D721Med (cell line): ENCODE measurements at regions not wholly inside any gene's neighbourhood (a gene's known extent, or its start where the extent isn't known, plus 50 kb on each side); places are given as distances from the start of the nearest gene placed in this dataset.

Source experiments
- DNase-seq: peaks from one replicate; pipeline ENCODE4 v3.0.0; 2011; ENCODE audit warnings: low spot score; ENCODE audit not compliant: insufficient read length
- FAIRE-seq: peaks from 2 replicates; lab custom pipeline; 2011; peaks lifted over from hg19 to GRCh38; lab: Jason Lieb, UNC
- CTCF ChIP-seq: IDR thresholded peaks from 2 replicates; pipeline ENCODE4 v1.5.1; 2012; ENCODE audit warnings: mild to moderate bottlenecking, control low read depth; ENCODE audit not compliant: insufficient read depth; ENCODE audit errors: missing control alignments

GRCh38 chr3:182544542-182544941, 248.8 kb upstream of the ATP11B start:
- no peak for FAIRE-seq
- no peak for DNase-seq
- TF ChIP-seq CTCF, result no peak

- DNase-seq (no peak), FAIRE-seq (no peak)
Observed at GRCh38 chr3:182562274-182562673, 231.0 kb upstream of the ATP11B start.

GRCh38 chr3:182565916-182566796, 227.1 kb upstream of the ATP11B start:
- DNase-seq (no peak), FAIRE-seq (no peak)
- no peak for TF ChIP-seq CTCF

More at GRCh38 chr3:182562274-182562673, 231.0 kb upstream of the ATP11B start:
- no peak for TF ChIP-seq CTCF

GRCh38 chr3:182567700-182568099, 225.6 kb upstream of the ATP11B start:
- no peak for DNase-seq
- no peak for TF ChIP-seq CTCF
- FAIRE-seq, result no peak

- no peak for DNase-seq
- FAIRE-seq, result no peak
- no peak for TF ChIP-seq CTCF
Observed at GRCh38 chr3:182568261-182568660, 225.0 kb upstream of the ATP11B start.

- TF ChIP-seq CTCF, result no peak
- FAIRE-seq, result no peak
- DNase-seq, result no peak
Observed at GRCh38 chr3:182568876-182569275, 224.4 kb upstream of the ATP11B start.

GRCh38 chr3:182570946-182571594, 222.2 kb upstream of the ATP11B start:
- FAIRE-seq, result no peak
- no peak for TF ChIP-seq CTCF
- DNase-seq, result no peak
